Fibroblast of skin of abdomen (primary cell): ENCODE measurements at regions not wholly inside any gene's neighbourhood (a gene's known extent, or its start where the extent isn't known, plus 50 kb on each side); places are given as distances from the start of the nearest gene placed in this dataset.

Source experiments
- DNase-seq: peaks from one replicate; pipeline ENCODE4 v3.0.0-alpha.2; 2013

DNA sequence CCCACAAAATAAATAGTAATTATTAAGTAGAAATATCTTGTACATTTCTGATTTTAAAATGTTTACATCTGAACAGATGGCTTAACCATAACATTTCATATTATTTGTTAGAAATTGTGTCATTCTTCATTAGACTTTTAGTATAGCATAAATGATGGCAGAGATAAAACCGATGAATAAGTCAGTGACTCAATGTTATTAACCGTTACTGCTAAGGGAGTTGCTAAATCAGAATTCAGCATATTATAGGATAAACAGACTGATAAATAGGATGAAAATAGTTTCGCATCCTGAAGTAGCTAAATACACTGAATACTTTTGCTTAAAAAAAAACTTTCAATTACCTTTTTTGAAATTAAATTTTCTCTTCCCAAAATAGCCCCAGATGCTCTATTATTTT, 610.6 kb upstream of the ZP4 start:
- DNase-seq: no peak

DNA sequence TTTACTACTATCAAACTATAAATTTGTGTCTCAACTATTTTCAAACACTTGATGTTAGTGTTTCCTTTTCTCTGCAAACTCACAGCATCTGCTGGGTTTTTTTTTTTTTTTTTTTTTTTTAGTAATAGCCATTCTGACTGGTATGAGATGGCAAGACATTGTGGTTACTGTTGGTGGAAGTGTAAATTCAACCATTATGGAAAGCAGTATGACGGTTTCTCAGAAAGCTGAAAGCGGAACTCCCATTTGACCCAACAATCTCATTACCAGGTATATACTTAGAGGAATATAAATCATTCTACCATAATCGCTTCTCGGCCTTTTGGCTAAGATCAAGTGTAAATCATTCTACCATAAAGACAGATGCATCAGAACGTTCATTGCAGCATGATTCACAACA, 608.3 kb upstream of the ZP4 start:
- DNase-seq: no peak

DNA sequence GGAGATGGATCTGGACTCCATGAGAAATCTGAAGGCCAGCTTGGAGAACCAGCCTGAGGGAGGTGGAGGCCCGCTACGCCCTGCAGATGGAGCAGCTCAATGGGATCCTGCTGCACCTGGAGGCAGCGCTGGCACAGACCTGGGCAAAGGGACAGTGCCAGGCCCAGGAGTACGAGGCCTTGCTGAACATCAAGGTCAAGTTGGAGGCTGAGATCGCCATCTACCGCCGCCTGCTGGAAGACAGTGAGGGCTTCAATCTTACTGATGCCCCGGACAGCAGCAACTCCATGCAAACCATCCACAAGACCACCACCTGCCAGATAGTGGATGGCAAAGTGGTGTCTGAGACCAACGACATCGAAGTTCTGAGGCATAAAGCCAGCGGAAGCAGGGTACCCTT, 601.5 kb upstream of the ZP4 start:
- DNase-seq: no peak

DNA sequence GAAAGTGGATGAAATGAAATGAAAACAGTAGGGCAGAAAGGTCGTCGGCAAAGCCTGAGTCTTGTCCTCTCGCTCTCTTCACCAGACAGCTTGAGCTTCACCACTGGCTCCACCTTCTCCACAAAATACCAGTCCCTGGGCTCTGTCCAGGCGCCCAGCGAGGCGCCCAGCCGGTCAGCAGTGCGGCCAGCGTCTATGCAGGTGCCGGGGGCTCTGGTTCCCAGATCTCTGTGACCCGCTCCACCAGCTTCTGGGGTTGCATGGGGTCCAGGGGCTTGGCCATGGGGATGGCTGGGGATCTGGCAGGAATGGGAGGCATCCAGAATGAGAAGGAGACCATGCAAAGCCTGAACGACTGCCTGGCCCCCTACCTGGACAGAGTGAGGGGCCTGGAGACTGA, 600.5 kb upstream of the ZP4 start:
- no peak for DNase-seq

DNA sequence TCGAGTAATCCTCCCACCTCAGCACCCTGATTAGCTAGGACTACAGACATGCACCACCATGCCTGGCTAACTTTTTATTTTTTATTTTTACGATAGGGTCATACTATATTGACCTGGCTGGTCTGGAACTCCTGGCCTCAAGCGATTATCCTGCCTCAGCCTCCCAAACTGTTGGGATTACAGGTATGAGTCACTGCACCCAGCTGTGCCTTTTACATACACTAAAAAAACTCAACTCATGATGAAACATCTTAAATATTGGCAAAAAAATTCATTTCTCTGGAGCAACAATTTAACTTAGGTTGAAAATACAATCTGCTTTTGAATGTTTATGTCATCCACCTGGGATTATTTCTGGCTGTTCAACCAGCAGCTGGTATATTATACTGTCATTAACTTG, 598.3 kb upstream of the ZP4 start:
- DNase-seq: no peak

DNA sequence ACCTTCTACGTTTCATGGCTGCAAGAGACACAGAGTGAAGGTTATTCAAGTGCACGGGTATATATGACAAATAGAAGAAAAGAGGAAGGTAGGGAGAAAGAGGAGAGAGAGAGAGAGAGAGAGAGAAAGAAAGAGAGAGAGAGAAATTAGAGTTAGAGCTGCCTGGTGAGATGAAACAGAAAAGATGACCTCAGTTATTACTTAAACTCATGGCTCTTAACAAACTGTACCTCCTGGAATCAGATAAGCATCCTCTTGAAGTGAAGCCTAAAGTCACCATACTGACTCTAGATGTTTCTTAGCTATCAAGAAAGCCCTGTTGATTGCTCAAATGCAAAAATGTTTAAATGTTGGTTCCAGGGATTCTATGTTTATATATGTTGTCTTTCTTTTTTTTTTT, 597.7 kb upstream of the ZP4 start:
- peak; percentile 6 for DNase-seq

DNA sequence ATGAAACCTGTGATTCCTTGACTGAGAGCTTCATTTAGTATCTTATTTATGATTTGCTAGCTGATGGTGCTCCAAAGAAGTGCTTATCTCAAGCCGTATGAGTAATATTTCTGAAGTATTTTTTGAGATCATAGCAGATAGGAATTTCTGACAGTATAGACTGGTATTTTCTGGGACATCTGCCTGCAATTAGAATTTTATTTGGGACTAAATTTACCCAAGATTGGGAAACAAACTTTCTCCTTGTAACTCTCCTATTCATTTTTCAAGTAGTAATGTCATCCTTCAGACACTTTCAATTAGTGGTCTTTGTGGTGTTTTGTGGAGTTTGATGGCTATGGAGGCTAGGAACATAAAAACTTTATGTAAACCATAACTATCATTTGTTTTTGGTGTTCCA, 597.2 kb upstream of the ZP4 start:
- DNase-seq: peak; percentile 72

DNA sequence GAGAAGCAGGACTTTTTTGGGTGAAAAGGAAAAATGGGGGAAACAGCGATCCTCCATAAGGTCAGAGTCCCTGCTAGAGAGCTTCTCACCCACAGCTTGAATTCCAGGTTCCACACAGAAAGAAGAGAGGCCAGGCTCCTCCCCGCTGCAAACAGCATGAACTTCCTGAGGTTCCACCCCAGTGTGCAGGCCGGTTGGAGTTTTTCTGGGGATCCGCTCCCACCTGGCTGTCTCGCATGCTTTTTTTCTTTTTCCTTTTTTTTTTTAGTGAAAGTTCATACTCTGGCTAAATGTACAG, 595.1 kb upstream of the ZP4 start:
- no peak for DNase-seq

DNA sequence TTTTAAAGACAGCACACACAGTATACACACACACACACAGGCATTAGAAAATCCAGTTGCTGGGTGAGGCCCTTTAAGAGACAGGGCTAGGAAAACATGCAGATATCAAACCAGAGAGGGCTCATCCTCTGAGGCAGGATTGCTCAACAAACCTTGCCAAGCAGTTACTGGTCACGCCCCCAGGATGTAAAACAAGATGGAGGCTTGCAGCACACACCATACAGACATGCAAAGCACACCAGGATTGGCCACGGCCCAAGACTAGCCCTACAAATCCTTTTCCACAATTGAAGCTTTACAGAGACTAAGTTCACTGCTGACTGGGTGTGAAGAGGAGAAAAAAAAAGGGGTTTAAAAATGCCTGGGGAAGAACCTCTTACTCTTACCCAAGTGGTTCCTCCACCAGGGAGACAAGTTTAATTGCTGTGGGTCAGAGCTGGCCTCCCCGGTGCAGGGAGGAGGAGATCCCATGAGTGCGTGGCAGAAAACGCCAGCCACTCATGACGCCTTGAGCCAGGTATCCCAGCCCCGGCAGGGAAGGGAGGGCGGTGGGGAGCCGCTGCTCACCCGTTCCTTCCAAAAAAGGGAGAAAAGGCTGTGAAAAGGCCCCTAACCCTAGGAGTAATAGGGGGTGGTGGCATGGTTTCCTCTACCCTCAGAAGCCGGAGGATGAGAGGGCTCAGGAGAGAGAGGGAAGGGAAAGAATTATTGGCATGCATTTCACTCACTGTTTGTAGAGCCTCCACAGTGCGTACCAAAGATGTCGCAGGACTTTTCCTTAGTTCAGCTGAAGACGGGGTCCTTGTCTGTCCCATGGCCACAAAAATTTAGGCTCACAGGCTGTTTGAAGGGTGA, 594.6 kb upstream of the ZP4 start:
- DNase-seq: peak; percentile 57

DNA sequence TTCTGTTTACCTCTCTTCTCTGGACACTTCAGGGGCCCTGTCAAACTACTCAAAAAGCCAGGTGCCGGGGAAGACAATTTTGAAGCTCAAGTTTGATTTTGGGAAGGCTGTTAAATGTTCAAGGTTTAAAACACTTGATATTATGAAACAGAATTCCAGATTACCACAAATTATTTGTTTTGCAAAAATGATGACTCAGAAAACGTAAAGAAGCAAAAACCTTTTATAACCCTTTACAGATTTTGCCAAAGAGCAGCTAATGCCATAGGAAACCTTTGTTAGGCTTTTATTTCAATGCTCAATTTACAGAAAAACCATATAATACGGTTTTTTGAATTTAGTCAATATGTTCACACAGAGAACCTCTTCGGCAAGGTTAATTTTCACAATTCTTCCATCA, 593.4 kb upstream of the ZP4 start:
- DNase-seq: peak; percentile 44

DNA sequence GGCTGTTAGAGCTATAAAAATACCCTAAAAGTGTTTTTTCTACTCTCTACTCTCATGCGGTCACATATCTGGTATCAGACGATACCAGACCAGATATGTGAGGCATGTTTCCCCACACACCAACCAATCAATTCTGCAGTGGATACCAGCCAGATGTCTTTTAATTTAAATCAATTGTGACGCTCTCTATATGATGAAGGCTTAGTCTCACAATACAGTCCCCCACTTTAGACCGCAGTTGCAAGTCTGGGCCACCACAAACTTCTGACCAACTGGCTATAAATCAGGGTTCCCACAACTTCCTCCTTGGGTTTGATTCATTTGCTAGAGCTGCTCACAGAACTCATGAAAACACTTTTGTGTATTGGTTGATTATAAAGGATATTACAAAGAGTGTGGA, 586.1 kb upstream of the ZP4 start:
- DNase-seq: peak; percentile 80

DNA sequence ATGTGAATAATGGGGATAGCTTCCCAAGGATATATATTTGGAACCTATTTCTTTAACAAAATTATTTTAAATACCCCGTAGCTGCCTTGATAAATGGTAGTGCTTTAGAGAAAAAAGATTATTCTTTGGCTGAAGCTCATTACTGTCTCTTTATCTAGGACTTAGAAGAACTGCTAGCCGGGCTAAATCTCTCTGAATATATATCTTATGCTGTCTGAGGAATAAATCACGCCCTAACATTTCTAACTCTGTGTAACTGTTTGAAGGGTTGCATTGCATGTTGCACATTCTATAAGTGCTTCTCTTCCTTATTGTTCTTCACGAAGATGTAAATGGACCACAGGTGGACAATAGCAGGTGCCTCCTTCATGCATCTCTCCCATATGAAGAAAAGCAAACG, 585.0 kb upstream of the ZP4 start:
- no peak for DNase-seq

DNA sequence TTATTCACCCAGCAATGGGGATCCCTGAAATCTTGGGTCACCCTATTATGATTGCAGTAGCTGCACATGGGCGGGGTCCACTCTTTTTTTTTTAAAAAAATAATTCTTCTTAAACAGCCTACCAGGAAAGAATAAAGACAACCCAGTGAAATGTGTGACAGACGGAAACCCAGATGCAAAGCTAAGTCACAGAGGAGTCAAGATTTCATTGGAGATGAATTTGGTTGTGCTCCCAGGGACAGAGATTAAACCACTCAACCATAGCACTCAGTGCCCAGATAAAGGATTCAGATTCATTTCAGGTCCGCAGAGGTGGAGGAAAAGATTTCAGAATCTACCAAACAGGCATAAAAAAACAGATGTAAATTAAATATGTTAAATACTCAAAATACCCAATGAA, 583.5 kb upstream of the ZP4 start:
- no peak for DNase-seq

DNA sequence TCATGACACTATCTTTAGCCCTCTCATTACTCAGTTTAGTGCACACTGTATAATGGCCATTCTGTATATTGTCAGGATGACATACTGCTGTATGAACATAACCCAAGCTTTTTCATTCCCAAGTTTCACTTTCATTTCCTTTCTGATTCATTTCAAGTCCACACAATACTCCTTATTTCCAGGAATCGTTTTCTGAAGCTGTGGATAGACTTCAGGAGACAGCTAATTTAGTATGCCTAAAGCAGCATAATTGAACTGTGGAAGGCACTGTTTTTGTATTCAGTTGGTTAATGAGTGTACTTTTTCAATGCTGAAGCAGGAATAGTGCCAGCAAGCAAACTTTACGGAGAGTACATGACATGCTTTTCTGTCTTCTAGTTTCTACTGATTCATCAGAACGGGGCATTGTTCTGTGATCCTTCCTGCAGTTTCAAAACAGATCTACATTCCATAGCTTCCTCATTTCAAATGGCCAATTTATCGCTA, 578.5 kb upstream of the ZP4 start:
- peak; percentile 31 for DNase-seq

DNA sequence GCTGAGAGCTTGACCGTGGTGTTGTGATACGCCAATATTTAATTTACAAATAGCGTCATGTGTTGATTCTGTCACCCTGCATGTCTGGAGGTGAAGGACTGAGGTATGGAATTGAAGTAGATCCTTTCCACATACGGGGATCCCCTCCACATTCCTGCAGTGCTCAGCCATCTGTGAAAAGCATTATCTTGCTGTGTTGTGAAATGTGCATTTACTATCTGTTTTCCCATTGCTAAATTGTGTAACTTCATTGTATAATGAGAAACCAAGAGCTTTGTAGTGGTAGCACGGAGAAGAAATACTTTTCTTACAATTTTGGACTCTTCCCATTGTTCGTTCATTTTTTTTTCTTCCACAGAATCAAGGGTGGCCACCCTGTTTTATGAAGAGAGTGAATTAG, 577.3 kb upstream of the ZP4 start:
- no peak for DNase-seq

DNA sequence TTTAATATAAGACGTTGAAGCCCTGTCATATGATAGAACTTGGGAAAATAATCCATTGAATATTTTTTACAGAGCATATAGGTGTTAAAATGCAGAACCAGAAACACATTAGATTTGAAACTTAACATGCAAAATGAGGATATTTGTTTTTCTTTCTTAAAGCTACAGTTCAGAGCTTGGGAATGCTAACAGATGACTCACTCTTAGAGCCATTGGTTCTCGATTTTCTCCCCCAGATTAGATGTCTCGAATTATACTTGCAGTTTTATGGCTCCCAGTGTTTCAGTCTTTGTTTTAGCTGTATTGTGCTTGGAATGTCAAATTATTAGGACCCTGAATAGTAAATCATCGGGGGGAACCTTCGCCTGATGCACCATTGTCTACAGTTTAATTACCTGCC, 575.7 kb upstream of the ZP4 start:
- peak; percentile 31 for DNase-seq

DNA sequence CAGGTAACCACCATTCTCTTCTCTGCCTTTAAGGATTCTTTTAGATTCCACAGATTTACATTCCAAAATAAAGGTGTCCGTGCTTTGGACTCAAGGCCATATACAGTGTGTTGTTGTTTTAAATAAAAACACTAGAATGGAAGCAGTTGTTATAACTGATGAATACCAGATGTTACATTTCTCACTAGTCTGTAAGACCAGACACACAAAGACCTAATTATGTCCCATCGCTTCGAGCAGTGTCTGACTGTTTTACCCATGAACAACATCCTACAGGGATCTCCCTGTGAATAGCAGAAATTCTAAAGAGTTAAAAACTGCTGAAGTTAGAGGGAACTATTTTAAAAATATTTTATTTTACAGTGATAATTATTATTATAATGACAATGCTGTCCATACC, 574.7 kb upstream of the ZP4 start:
- DNase-seq: peak; percentile 77

DNA sequence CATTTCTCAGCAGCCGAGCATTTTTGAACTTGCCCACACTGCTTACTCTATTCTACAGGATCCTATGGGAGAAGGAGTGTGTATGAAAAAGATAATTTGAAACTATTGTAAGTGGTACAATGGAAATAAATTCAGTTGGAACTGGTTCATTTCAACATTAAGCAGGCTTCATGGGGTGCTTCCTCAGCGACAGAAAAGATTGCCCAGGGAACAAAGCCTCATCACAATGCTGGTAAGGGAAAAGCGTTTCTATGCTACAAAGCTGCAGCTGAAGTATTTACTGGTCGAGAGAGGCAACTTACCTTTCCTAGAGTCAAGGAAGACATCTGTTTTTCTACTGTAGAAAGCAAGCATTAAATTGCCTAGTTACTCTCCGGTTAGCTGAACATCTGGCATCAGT, 568.2 kb upstream of the ZP4 start:
- DNase-seq: no peak

DNA sequence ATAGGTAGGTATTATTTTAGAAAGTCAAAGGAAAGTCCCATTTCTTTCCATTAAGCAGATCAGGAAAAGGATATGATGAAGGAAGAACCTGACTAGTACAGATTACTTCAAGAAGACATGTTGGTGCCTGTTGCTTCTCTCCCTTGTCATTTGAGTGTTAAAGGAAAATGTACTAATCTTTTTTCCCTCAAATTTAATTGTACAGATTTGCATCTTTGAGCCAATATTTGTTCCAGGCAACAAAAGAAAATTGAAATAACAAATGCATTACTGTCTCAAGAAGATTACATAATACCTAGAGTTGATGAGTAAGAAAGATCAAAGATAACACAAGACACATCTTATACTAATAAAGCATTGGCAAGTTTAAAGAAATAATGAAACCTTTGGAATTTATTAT, 566.9 kb upstream of the ZP4 start:
- peak; percentile 8 for DNase-seq

DNA sequence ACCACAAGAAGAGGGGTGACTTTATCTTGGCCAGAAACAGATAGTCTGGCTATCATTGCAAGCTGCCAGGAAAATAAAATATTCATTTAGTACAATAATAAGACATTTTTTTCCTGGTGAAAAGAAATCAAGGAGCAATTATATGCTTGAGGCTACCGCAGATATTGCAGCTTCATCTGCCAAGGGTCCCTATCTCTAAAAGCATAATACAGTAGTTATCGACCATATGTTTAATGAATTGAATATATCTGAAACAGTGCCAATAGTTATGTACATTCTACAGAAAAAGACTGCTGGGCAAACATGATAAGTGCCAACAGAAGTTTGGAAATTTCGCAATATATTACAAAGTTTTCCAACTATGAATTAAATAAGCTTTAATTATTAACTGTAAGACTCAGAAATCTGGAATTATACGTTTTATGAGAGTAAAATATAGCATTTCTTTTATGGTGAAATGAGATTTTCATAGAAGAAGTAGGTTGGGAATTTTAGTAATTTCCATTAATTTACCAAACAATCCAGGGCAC, 561.1 kb upstream of the ZP4 start:
- no peak for DNase-seq

DNA sequence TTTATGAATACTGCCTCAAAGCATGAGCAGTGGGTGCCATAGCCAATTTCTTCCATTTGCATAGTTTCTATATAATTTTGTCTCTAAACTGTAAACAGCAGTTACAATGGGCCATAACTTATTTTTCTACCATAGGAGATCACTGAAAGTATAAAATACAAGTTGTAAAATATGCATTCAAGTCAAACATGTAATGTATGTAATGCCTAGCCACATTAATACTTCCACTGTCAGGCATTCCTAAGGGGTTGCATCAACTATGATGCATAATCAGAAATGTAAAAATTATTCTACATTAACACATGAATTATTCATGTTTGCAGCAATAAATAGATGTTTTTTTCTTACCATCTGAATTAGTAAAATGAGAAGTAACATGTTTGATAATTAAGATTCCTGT, 560.3 kb upstream of the ZP4 start:
- DNase-seq: peak; percentile 59

DNA sequence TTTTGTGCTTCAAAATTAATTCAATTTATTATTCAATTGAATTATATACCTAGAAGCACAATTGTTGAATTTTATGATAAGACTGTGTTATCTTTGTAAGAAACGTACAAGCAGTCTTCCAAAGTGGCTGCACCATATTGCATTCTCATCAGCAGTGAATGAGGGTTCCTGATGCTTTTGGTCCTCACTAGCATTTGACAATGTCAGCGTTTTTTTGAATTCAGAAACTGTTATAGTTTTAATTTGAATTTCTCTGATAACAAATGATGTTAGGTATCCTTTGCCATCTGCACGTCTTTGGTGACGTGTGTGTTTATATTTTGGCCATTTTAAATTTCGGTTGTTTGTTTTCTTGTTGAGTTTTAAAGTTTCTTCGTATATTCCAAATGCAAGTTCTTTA, 553.0 kb upstream of the ZP4 start:
- DNase-seq: no peak

DNA sequence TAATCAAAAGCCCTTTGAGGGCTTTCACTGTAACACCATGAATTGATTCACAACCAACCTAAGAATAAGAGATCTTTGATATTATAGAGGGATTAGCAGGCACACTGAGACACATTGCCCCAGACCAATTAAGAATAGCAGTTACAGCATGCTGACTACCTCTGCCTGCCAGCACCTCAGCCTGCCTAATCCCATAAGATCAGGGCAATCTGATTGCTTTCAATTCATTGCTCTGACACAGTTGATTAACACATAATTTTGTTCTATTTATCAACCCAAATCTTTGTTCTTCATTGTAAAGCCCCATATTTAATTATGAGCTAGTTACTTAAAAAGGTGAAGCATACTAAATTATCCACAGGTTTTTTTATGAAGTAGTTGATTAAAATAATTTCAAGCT, 548.8 kb upstream of the ZP4 start:
- DNase-seq: no peak

DNA sequence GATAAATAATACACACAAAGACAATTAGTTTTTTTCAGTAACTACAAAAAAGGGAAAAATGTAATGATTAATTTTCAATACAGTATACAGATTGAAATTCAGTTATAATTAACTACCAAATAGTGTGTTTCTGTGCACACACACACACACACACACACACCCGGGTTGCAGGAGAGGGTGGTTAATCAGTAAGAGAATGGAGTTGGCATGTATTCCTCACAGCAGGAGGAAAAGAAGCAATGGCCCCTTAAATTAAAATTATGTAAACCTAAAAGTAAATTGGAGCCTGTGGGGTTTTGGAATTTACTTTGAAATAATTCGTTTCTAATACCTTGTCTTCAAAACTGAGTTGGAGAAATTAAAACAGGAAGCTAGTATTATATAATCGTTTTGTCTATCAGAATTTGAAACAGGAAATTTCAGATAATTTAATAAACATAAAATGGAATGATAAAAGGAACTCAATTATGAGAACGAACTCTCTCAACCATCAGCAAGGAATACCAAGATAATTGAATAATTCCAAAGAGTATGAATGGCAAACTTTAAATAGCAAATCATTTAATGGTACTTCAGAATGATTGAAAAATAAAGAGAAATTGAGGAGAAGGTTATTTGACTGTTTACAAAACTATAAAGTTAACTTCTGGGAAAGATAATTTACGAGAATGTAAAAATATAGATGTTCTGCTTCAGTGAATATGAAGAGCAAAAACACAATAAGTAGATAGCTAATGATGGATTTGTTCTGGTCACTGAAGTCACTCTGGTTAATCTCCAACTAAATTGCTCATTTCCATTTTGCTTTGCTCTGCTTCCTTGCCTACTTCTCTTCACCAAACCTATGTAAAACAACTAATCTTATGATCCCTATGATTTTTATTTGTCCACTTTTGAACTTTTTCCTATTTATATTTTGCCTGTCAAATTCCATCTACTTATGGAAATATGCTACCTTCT, 547.9 kb upstream of the ZP4 start:
- no peak for DNase-seq
